ENCODE measurements at regions not wholly inside any gene's neighbourhood (a gene's known extent, or its start where the extent isn't known, plus 50 kb on each side); places are given as distances from the start of the nearest gene placed in this dataset.

DNA sequence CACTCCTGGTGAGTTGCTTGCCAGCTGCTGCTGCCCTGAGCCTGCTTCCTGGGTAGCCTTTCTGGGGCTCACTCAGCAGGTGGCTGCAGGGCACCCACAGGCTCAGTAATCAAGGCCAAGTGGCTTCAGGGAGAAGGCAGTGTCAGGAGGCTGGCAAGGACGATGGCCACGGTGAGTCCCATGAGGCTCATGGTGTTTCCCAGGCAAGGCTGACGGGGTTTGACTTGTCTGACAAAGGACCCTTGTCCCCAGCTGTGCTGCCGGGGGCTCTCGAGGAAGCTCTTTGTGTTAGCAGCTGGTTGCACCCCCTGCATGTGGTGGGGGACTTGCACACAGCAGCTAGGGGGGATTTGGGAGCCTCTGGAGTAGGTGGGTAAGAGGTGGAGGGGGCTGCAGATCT, 190.5 kb upstream of the C1orf174 start:
- Histone ChIP-seq H3K27ac (no peak overlapping the region), H3K9me3 (peaks cover 9% of the 10 kb centered on the region), H3K4me1 (no peaks in the 10 kb centered on the region), H3K4me3 (no peak overlapping the region), H3K36me3 (no peaks in the 10 kb centered on the region), H3K27me3 (no peaks in the 10 kb centered on the region)
- TF ChIP-seq, protein P1, sequence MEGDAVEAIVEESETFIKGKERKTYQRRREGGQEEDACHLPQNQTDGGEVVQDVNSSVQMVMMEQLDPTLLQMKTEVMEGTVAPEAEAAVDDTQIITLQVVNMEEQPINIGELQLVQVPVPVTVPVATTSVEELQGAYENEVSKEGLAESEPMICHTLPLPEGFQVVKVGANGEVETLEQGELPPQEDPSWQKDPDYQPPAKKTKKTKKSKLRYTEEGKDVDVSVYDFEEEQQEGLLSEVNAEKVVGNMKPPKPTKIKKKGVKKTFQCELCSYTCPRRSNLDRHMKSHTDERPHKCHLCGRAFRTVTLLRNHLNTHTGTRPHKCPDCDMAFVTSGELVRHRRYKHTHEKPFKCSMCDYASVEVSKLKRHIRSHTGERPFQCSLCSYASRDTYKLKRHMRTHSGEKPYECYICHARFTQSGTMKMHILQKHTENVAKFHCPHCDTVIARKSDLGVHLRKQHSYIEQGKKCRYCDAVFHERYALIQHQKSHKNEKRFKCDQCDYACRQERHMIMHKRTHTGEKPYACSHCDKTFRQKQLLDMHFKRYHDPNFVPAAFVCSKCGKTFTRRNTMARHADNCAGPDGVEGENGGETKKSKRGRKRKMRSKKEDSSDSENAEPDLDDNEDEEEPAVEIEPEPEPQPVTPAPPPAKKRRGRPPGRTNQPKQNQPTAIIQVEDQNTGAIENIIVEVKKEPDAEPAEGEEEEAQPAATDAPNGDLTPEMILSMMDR (IDR thresholded peaks at IDR 0.05) = no peak
- intact Hi-C loops (cut with DNase I) = no loop called here
- ATAC-seq = no peak
- DNase-seq = no peak

DNA sequence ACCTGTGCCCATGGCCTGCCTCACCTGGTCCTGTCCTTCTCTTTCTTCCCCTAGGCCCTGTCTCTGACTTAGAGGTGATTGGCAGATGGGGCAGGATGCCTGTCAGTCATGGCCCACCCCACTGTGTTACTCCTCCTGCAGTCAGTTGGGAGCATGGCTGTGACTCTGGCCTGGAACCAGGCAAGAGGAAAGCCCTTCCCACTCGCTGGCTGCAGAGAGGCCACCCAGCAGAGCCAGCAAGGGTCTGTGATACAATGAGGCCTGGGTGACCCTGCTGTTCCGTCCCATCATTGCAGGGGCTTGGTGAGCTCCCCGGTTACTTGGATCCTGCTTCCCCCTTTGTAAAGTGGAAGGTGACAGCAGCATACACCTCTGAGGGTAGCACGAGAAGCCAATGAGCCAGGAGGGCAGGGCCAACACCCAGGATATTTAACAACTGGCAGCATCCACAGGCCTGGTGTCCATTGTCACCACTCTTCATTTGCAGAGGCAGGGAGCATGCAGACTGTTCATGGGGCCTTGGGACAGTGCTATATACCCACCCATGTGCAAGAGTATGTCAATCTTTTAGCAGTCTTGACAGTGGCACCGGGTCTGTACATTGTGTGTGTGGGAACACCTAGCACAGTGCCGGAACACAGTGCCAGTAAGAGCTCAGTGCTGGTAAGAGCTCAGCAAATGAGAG, 191.0 kb upstream of the C1orf174 start:
- Histone ChIP-seq H3K9me3 (peaks cover 9% of the 10 kb centered on the region), H3K27ac (no peak overlapping the region), H3K4me3 (no peak overlapping the region), H3K36me3 (no peaks in the 10 kb centered on the region), H3K27me3 (no peaks in the 10 kb centered on the region), H3K4me1 (no peaks in the 10 kb centered on the region)
- TF ChIP-seq, protein P1 (IDR thresholded peaks at IDR 0.05) = no peak
- intact Hi-C loops (cut with DNase I) = no loop called here
- no peak for ATAC-seq
- DNase-seq = no peak

DNA sequence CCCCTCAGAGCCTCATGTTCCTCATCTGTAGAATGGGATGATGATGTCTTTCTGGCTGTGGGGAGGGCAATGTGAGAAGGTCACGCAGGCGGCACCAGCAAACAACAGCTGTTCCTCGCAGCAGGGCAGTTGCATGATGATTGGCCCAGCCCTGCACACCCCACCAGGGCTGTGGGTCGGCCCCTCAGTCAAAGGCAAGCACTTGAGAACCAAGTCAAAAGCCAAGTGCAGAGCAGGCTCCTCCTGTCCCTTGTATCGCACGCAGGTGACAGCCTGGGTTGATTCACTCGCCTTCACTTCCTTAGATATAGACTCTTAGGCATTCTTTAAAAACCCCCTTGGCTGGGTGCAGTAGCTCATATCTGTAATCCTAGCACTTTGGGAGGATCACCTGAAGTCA, 191.9 kb upstream of the C1orf174 start:
- Histone ChIP-seq H3K9me3 (peaks cover 9% of the 10 kb centered on the region), H3K27me3 (no peaks in the 10 kb centered on the region), H3K36me3 (no peaks in the 10 kb centered on the region), H3K4me1 (no peaks in the 10 kb centered on the region), H3K4me3 (no peak overlapping the region), H3K27ac (no peak overlapping the region)
- ATAC-seq (no peak), DNase-seq (no peak)
- intact Hi-C loops (cut with DNase I) = no loop called here
- TF ChIP-seq, protein P1 (IDR thresholded peaks at IDR 0.05) = no peak

DNA sequence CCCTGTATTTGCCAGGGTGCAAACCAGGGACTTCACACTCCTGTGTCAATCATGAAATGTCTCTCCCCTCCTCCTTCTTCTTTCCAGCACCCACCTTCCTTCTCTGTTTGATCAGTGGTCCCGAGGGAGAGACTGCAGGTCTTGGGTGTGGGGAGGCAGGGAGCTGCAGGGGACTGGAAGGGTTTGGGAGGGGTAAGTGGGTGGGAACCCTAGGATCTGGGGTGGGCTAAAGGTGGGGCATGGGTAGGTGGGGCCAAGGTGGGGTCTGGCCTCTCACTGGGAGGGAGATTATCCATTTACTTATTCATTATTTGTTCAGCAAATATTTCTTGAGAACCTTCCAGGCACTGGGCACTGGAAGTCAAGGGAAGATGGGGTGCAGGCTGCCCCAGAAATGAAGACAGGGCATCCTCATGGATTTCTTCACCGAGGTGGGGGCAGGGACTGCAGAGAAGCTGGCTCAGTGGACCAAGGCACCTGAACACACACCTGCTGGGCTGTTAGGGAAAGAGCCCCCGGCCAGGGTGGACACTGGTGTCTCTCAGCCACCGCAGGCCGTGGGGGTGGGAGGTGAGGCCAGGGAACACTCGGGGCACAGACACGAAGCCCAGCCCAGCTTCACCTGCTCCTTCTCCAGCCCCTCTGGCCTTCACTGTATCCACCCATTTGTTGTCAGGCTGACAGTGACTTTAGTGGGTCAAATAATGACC, 193.9 kb upstream of the C1orf174 start:
- TF ChIP-seq, protein P1 (IDR thresholded peaks at IDR 0.05) = no peak
- peak; percentile 20 for DNase-seq
- intact Hi-C loops (cut with DNase I) = no loop called here

DNA sequence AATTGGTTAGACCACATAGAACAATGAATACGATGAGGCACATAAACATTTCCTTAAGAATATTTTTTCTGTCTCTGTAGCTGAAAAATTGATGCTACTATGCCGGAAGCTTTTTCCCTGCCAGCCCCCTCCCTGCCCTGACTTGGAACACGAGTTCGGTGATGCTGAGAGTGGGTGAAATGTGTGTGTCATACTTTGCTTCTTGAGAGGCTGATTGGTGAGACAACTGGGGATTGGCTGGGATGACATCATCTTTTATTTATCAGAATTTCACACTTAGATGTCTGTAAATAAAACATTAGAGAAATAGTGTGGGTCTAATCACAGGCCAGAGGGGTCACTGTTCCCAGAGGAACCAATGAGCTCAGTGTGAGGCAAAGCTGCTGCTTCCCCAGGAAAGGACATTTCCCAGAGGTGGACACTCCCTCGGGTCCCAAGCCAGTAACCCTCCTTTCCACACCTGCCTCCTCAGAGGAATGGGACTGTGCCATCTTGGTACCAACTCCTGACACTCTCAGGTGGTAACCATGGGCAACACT, 195.4 kb upstream of the C1orf174 start:
- intact Hi-C loops (cut with DNase I) = no loop called here
- H3K4me3 ChIP-seq = no peak overlapping the region
- ATAC-seq (no peak), DNase-seq (peak; percentile 3)
- H3K27ac ChIP-seq = no peak overlapping the region
- H3K27me3 ChIP-seq = no peaks in the 10 kb centered on the region
- TF ChIP-seq, protein P1 (IDR thresholded peaks at IDR 0.05) = no peak
- H3K4me1 ChIP-seq = no peaks in the 10 kb centered on the region
- H3K36me3 ChIP-seq = no peaks in the 10 kb centered on the region
- H3K9me3 ChIP-seq = peaks cover 9% of the 10 kb centered on the region

More for the DNA sequence above, 193.9 kb upstream of the C1orf174 start:
- Histone ChIP-seq H3K4me3 (no peak overlapping the region), H3K4me1 (no peaks in the 10 kb centered on the region), H3K27ac (no peak overlapping the region), H3K27me3 (no peaks in the 10 kb centered on the region), H3K9me3 (peaks cover 9% of the 10 kb centered on the region), H3K36me3 (no peaks in the 10 kb centered on the region)
- no peak for ATAC-seq
